RWPE2 (cell line): ENCODE measurements at regions not wholly inside any gene's neighbourhood (a gene's known extent, or its start where the extent isn't known, plus 50 kb on each side); places are given as distances from the start of the nearest gene placed in this dataset.

Experiments used
- ATAC-seq: fragments of 200-7000 bp; cut with Tn5 transposase; 3 replicates; pipeline ENCODE4 v1.9.1; 2021; ENCODE audit warnings: low read depth
- DNase-seq: peaks from one replicate; pipeline ENCODE4 v3.0.0-alpha.2; 2020; ENCODE audit warnings: low spot score
- H3K27ac ChIP-seq: fragments of 450-650 bp; 2 replicates; pipeline ENCODE4 v1.5.1; 2017; ENCODE audit warnings: mild to moderate bottlenecking; ENCODE audit not compliant: poor library complexity, severe bottlenecking
- H3K27me3 ChIP-seq: fragments of 250-450 bp; sonication (Bioruptor Pico); 2 replicates; pipeline ENCODE4 v1.5.1; 2021; ENCODE audit warnings: mild to moderate bottlenecking, moderate library complexity; ENCODE audit not compliant: insufficient read depth, poor library complexity, severe bottlenecking
- H3K36me3 ChIP-seq: fragments of 250-450 bp; sonication (Bioruptor Pico); 2 replicates; pipeline ENCODE4 v1.5.1; 2020; ENCODE audit warnings: low read depth, mild to moderate bottlenecking, moderate library complexity
- H3K4me1 ChIP-seq: fragments of 250-450 bp; sonication (Bioruptor Pico); 2 replicates; pipeline ENCODE4 v1.5.1; 2021; ENCODE audit warnings: mild to moderate bottlenecking, moderate library complexity; ENCODE audit not compliant: insufficient read depth, poor library complexity, severe bottlenecking
- H3K4me3 ChIP-seq: fragments of 250-450 bp; sonication (Bioruptor Pico); 2 replicates; pipeline ENCODE4 v1.5.1; 2021; ENCODE audit warnings: mild to moderate bottlenecking, moderate library complexity; ENCODE audit not compliant: severe bottlenecking
- H3K9me3 ChIP-seq: fragments of 250-450 bp; sonication (Bioruptor Pico); 2 replicates; pipeline ENCODE4 v1.5.1; 2021; ENCODE audit warnings: mild to moderate bottlenecking, moderate library complexity; ENCODE audit not compliant: severe bottlenecking
- TF ChIP-seq, protein P1 (sequence below): fragments of 450-650 bp; IDR thresholded peaks from one replicate; pipeline ENCODE4 v1.5.1; 2017; ENCODE audit warnings: mild to moderate bottlenecking, moderate library complexity; ENCODE audit not compliant: poor library complexity, severe bottlenecking

DNA sequence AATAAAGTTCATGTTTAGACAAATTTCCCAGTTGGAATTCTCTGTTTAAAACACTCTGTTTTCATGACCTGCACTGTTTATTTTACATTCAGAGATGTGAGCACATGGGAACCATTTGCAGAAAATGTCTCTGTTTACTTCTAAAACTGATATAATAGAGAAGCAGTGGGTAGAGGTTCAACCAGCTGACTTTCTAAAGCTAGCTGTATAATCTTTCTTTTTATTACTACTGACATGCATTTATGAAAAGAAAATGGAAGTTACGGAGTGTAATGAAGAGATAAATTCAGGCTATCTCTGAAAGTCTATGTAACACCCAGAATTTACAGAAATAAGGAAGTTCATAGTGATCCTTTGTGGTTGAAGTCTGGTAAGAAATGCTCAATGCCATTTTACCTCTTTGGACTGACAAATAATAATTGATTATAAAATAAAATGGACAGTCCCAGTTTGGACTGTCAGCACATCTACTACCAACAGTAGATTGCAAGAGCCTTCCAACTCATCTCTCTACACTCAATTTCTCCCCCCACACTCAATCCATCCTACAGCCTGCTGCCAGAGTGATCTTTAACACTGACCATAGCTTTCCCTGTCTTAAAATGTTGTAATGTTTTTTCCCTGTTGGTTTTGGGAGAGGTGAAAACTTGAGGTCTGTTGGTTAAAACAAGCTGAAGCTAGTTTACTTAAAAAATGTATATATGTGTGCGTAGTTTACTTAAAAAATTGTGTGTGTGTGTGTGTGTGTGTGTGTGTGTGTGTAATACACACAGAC is 137.4 kb downstream of the AEBP2 start:
- Histone ChIP-seq H3K36me3 (no peaks in the 10 kb centered on the region), H3K9me3 (no peaks in the 10 kb centered on the region), H3K4me3 (no peak overlapping the region), H3K27ac (no peak overlapping the region), H3K4me1 (no peaks in the 10 kb centered on the region), H3K27me3 (no peaks in the 10 kb centered on the region)
- DNase-seq, result no peak
- ATAC-seq, result no peak
- TF ChIP-seq, protein P1, sequence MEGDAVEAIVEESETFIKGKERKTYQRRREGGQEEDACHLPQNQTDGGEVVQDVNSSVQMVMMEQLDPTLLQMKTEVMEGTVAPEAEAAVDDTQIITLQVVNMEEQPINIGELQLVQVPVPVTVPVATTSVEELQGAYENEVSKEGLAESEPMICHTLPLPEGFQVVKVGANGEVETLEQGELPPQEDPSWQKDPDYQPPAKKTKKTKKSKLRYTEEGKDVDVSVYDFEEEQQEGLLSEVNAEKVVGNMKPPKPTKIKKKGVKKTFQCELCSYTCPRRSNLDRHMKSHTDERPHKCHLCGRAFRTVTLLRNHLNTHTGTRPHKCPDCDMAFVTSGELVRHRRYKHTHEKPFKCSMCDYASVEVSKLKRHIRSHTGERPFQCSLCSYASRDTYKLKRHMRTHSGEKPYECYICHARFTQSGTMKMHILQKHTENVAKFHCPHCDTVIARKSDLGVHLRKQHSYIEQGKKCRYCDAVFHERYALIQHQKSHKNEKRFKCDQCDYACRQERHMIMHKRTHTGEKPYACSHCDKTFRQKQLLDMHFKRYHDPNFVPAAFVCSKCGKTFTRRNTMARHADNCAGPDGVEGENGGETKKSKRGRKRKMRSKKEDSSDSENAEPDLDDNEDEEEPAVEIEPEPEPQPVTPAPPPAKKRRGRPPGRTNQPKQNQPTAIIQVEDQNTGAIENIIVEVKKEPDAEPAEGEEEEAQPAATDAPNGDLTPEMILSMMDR, result no peak

DNA sequence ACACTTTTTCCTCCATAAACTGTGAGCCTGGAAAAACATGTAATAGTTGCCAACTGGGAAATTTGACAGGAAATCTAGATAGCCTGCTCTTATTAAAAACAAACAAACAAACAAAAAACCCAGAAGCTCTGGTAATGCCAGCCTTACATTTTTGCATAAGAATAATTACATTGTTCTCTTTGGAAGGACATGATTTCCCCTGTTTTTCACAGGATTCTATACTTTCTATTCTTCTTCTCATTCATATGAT is 137.9 kb downstream of the AEBP2 start:
- DNase-seq (no peak), ATAC-seq (no peak)
- Histone ChIP-seq H3K36me3 (no peaks in the 10 kb centered on the region), H3K4me1 (no peaks in the 10 kb centered on the region), H3K4me3 (no peak overlapping the region), H3K9me3 (no peaks in the 10 kb centered on the region), H3K27ac (no peak overlapping the region), H3K27me3 (no peaks in the 10 kb centered on the region)
- TF ChIP-seq, protein P1, result no peak

DNA sequence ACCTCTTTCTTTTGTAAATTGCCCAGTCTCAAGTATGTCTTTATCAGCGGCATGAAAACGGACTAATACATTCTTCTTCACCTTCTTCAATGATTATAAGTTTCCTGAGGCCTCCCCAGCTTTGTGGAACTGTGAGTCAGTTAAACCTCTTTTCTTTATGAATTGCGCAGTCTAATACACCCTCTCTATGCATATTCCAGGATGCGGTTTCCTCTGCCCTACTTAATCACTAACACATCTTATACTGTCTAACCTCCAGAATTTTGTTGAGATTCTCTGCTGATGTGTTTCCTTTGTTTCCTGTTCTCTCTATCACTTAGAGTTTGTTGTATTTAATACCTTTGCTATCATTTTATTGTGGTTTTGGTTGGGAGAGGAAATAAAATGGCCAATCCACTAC is 145.4 kb downstream of the AEBP2 start:
- H3K36me3 ChIP-seq, result no peaks in the 10 kb centered on the region
- no peaks in the 10 kb centered on the region for H3K27me3 ChIP-seq
- no peak overlapping the region for H3K27ac ChIP-seq
- TF ChIP-seq, protein P1, result no peak
- DNase-seq (no peak), ATAC-seq (no peak)
- no peaks in the 10 kb centered on the region for H3K4me1 ChIP-seq
- H3K9me3 ChIP-seq, result no peaks in the 10 kb centered on the region
- H3K4me3 ChIP-seq, result no peak overlapping the region

DNA sequence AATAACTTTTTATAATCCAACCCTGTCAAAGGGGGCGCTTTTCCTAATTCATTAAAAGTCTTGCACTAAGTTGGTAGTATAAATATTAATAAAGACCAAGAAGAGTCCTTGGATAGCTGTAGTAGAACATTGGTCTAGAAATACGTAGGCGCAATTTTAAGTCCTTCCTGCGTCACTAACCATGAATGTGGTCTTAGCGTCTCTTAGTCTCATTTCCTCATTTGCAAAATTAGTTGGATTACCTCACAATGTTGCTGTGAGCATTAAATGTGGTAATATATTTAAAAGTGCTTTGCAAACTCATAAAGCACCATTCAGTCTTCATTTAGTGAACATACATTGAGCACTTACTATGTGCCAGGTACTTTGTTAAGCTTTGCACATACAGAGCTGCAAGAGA is 149.7 kb downstream of the AEBP2 start:
- H3K9me3 ChIP-seq, result no peaks in the 10 kb centered on the region
- TF ChIP-seq, protein P1, result no peak
- H3K36me3 ChIP-seq, result no peaks in the 10 kb centered on the region
- DNase-seq (no peak), ATAC-seq (no peak)
- H3K4me3 ChIP-seq, result no peak overlapping the region
- H3K4me1 ChIP-seq, result no peaks in the 10 kb centered on the region
- H3K27me3 ChIP-seq, result no peaks in the 10 kb centered on the region
- H3K27ac ChIP-seq, result no peak overlapping the region

DNA sequence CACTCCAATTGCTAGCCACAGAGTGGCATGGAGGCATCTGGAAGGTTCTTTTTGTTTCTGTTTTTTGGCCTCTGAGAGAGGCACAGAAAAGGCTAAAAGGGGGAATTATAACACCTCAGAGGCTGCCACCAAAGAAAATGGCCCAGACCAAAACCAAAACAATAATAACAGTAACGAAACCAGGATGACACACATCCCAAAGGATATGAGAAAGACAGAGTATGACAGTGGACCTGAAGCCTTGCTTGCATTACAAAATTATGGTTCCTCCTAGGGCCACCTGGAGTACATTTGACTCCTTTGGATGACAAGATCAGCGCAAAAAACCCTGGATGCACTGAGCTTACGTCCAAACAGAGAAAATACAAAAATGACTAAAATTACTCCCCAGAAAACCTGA is 152.7 kb downstream of the AEBP2 start:
- no peaks in the 10 kb centered on the region for H3K4me1 ChIP-seq
- no peak overlapping the region for H3K4me3 ChIP-seq
- TF ChIP-seq, protein P1, result no peak
- ATAC-seq, result no peak
- no peak overlapping the region for H3K27ac ChIP-seq
- no peaks in the 10 kb centered on the region for H3K36me3 ChIP-seq
- H3K9me3 ChIP-seq, result no peaks in the 10 kb centered on the region
- DNase-seq, result no peak
- H3K27me3 ChIP-seq, result no peaks in the 10 kb centered on the region
